ENCODE measurements at regions not wholly inside any gene's neighbourhood (a gene's known extent, or its start where the extent isn't known, plus 50 kb on each side); places are given as distances from the start of the nearest gene placed in this dataset.

- Histone ChIP-seq H3K9ac (no peak overlapping the region), H2AFZ (ENCODE audit: low read depth) (no peak overlapping the region)
Observed at GRCh38 chr18:28767201-28767600, 590.3 kb upstream of the CDH2 start.

GRCh38 chr18:28766721-28767120 lies 589.8 kb upstream of the CDH2 start:
- Histone ChIP-seq H3K79me2 (ENCODE audit: insufficient read depth, low read depth) (no peaks in the 10 kb centered on the region), H3K36me3 (ENCODE audit: insufficient read depth) (no peaks in the 10 kb centered on the region), H2AFZ (ENCODE audit: low read depth) (no peak overlapping the region), H3K9ac (no peak overlapping the region), H3K27ac (no peak overlapping the region), H4K20me1 (ENCODE audit: insufficient read depth) (no peaks in the 10 kb centered on the region), H3K27me3 (ENCODE audit: insufficient read depth, low read depth) (no peaks in the 10 kb centered on the region), H3K4me2 (no peak overlapping the region), H3K4me1 (ENCODE audit: low read depth, poor library complexity, severe bottlenecking) (peaks cover 9% of the 10 kb centered on the region), H3K4me3 (IDR thresholded peaks at IDR 0.05; ENCODE audit: insufficient read depth, low read depth, low read length) (no peak overlapping the region)
- TF ChIP-seq CTCF (conservative IDR thresholded peaks at IDR 0.05; ENCODE audit: low read depth, low read length): no peak

More at GRCh38 chr18:28767201-28767600, 590.3 kb upstream of the CDH2 start:
- Histone ChIP-seq H3K36me3 (ENCODE audit: insufficient read depth) (no peaks in the 10 kb centered on the region), H3K27me3 (ENCODE audit: insufficient read depth, low read depth) (no peaks in the 10 kb centered on the region), H4K20me1 (ENCODE audit: insufficient read depth) (no peaks in the 10 kb centered on the region), H3K27ac (no peak overlapping the region), H3K4me2 (no peak overlapping the region), H3K79me2 (ENCODE audit: insufficient read depth, low read depth) (no peaks in the 10 kb centered on the region), H3K4me3 (IDR thresholded peaks at IDR 0.05; ENCODE audit: insufficient read depth, low read depth, low read length) (no peak overlapping the region), H3K4me1 (ENCODE audit: low read depth, poor library complexity, severe bottlenecking) (peaks cover 14% of the 10 kb centered on the region)
- no peak for TF ChIP-seq CTCF (conservative IDR thresholded peaks at IDR 0.05; ENCODE audit: low read depth, low read length)

- Histone ChIP-seq H3K4me2 (no peak overlapping the region), H2AFZ (ENCODE audit: low read depth) (no peak overlapping the region), H3K4me1 (ENCODE audit: low read depth, poor library complexity, severe bottlenecking) (peaks cover 2% of the 10 kb centered on the region), H3K4me3 (IDR thresholded peaks at IDR 0.05; ENCODE audit: insufficient read depth, low read depth, low read length) (no peak overlapping the region), H3K27me3 (ENCODE audit: insufficient read depth, low read depth) (no peaks in the 10 kb centered on the region), H3K36me3 (ENCODE audit: insufficient read depth) (no peaks in the 10 kb centered on the region), H4K20me1 (ENCODE audit: insufficient read depth) (no peaks in the 10 kb centered on the region), H3K79me2 (ENCODE audit: insufficient read depth, low read depth) (no peaks in the 10 kb centered on the region), H3K27ac (no peak overlapping the region), H3K9ac (no peak overlapping the region)
- no peak for TF ChIP-seq CTCF (conservative IDR thresholded peaks at IDR 0.05; ENCODE audit: low read depth, low read length)
Observed at GRCh38 chr18:28766027-28766426, 589.1 kb upstream of the CDH2 start.

- Histone ChIP-seq H2AFZ (ENCODE audit: low read depth) (no peak overlapping the region), H3K27ac (no peak overlapping the region), H3K9ac (no peak overlapping the region), H3K79me2 (ENCODE audit: insufficient read depth, low read depth) (no peaks in the 10 kb centered on the region), H3K4me3 (IDR thresholded peaks at IDR 0.05; ENCODE audit: insufficient read depth, low read depth, low read length) (no peak overlapping the region), H3K4me1 (ENCODE audit: low read depth, poor library complexity, severe bottlenecking) (no peaks in the 10 kb centered on the region), H4K20me1 (ENCODE audit: insufficient read depth) (no peaks in the 10 kb centered on the region), H3K36me3 (ENCODE audit: insufficient read depth) (no peaks in the 10 kb centered on the region), H3K27me3 (ENCODE audit: insufficient read depth, low read depth) (no peaks in the 10 kb centered on the region), H3K4me2 (no peak overlapping the region)
- no peak for TF ChIP-seq CTCF (conservative IDR thresholded peaks at IDR 0.05; ENCODE audit: low read depth, low read length)
Observed at GRCh38 chr18:28760299-28760698, 583.4 kb upstream of the CDH2 start.
